ENCODE measurements at regions not wholly inside any gene's neighbourhood (a gene's known extent, or its start where the extent isn't known, plus 50 kb on each side); places are given as distances from the start of the nearest gene placed in this dataset.
A peak's percentile ranks its signal among the peaks of the same experiment; 100 is the strongest.
"Not testable (repeated sequence)": the region's sequence is repeated elsewhere in the genome, so short reads cannot be mapped to it uniquely, and the experiment has no call there.

DNA sequence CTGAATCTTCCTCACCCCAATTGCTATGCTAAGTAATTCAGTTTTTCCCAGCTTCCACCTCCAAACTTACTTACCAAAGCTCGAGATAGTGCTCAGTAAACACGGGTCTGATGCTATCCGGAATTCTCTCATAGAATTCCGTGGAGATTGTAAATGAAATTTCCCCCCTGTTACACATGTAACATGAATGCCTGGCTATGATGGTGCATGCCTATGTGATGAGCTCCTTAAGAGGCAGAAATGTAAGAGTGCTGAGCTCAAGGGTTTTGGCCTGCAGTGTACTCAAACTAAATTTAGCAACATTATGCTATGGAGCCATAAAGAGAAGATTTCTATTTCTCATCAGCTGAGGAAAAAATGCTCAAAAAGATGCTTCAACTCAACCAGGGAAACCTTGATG, 133.4 kb upstream of the FUT9 start:
- in situ Hi-C loops (cut with MboI; ENCODE audit: low sequenced_read_pairs, unreplicated experiment) = no loop called here
- TF ChIP-seq, protein P1, sequence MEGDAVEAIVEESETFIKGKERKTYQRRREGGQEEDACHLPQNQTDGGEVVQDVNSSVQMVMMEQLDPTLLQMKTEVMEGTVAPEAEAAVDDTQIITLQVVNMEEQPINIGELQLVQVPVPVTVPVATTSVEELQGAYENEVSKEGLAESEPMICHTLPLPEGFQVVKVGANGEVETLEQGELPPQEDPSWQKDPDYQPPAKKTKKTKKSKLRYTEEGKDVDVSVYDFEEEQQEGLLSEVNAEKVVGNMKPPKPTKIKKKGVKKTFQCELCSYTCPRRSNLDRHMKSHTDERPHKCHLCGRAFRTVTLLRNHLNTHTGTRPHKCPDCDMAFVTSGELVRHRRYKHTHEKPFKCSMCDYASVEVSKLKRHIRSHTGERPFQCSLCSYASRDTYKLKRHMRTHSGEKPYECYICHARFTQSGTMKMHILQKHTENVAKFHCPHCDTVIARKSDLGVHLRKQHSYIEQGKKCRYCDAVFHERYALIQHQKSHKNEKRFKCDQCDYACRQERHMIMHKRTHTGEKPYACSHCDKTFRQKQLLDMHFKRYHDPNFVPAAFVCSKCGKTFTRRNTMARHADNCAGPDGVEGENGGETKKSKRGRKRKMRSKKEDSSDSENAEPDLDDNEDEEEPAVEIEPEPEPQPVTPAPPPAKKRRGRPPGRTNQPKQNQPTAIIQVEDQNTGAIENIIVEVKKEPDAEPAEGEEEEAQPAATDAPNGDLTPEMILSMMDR (IDR thresholded peaks at IDR 0.05; ENCODE audit: borderline replicate concordance, control extremely low read depth, extremely low read depth, insufficient read depth, missing control alignments) = no peak
- DNase-seq (ENCODE audit: low spot score) = no peak

DNA sequence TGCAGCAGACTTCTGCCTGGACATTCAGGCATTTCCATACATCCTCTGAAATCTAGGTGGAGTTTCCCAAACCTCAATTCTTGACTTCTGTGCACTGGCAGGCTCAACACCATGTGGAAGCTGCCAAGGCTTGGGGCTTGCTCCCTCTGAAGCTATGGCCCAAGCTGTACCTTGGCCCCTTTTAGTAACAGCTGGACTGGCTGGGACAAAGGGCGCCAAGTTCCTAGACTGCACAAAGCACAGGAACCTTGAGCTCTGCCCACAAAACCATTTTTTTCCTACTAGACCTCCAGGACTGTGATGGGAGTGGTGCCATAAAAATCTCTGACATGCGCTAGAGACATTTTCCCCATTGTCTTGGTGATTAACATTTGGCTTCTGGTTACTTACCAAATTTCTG, 127.1 kb upstream of the FUT9 start:
- DNase-seq (ENCODE audit: low spot score); in situ Hi-C loops (cut with MboI; ENCODE audit: low sequenced_read_pairs, unreplicated experiment): not testable (repeated sequence)

DNA sequence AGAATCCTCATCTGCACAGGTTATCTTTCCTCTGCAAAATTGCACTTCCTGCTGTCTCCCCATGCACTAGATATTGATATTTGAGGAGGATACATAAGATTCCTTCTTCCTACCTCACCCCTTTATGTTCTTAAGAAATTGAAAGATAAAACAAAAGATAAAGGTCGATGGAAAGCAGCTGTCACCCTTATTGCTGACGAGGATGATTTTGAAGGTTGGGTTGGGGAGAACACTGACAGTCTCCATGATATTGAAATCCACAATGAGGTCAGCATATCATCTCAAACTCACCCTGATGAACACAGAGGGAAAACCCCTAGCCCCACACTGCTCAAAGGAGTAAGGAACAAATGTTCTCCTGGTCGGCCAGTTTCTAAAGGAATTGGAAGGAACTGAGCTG, 110.6 kb upstream of the FUT9 start:
- in situ Hi-C loops (cut with MboI; ENCODE audit: low sequenced_read_pairs, unreplicated experiment) = no loop called here
- TF ChIP-seq, protein P1 (IDR thresholded peaks at IDR 0.05; ENCODE audit: borderline replicate concordance, control extremely low read depth, extremely low read depth, insufficient read depth, missing control alignments) = no peak
- DNase-seq (ENCODE audit: low spot score) = no peak

DNA sequence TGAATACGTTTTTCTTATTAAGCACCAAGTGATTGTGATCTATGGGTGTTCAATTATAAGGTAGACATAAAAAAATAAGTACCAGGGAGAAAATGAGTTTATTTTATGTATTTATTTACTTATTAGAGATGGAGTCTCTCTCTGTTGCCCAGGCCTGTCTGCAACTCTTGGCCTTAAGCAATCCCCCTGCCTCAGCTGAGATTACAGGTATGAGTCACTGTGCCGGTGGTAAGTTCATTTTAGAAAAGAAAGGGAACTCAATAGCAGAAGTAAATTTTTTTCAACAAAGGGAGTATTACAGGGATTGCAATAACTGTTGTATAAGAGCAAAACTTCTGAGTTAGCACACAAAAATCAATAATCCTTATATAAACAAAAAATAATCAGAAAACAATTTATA, 98.7 kb upstream of the FUT9 start:
- TF ChIP-seq, protein P1 (IDR thresholded peaks at IDR 0.05; ENCODE audit: borderline replicate concordance, control extremely low read depth, extremely low read depth, insufficient read depth, missing control alignments) = no peak
- in situ Hi-C loops (cut with MboI; ENCODE audit: low sequenced_read_pairs, unreplicated experiment) = no loop called here
- no peak for DNase-seq (ENCODE audit: low spot score)

DNA sequence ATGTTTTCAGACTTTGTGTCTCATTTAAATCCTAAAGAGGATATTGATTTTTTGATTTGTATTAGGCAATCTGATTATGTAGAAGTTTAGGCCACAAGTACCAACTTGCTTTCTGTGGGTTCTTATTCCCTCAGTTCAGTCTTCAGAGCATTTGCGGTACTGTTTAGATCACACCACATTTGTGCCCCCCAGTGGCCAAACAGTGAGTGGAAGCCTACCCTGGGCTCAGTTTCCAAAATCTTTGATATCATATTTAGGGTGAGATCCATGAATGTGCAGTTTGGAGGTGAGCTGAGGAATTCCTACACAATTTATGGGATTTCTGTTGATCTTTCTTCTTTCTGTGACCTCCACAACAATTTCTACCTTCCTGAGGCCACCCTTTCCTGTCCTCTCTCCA, 92.3 kb upstream of the FUT9 start:
- DNase-seq (ENCODE audit: low spot score) = peak; percentile 17
- TF ChIP-seq, protein P1 (IDR thresholded peaks at IDR 0.05; ENCODE audit: borderline replicate concordance, control extremely low read depth, extremely low read depth, insufficient read depth, missing control alignments) = no peak
- in situ Hi-C loops (cut with MboI; ENCODE audit: low sequenced_read_pairs, unreplicated experiment) = no loop called here

DNA sequence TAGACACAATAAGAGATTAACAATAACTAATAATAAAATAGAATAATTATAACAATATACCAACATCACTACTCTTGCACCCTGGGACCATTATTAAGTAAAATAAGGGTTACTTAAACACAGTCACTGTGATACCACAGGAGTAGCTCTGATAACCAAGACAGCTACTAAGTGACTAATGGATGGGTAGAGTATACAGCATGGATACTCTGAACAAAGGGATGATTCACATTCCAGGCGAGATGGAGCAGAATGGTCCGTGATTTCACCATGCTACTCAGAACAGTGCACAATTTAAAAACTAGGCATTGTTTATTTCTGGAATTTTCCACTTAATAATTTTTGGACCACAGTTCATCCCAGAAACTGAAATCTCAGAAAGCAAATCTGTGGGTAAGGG, 80.0 kb upstream of the FUT9 start:
- in situ Hi-C loops (cut with MboI; ENCODE audit: low sequenced_read_pairs, unreplicated experiment) = no loop called here
- TF ChIP-seq, protein P1 (IDR thresholded peaks at IDR 0.05; ENCODE audit: borderline replicate concordance, control extremely low read depth, extremely low read depth, insufficient read depth, missing control alignments) = no peak
- DNase-seq (ENCODE audit: low spot score) = no peak

DNA sequence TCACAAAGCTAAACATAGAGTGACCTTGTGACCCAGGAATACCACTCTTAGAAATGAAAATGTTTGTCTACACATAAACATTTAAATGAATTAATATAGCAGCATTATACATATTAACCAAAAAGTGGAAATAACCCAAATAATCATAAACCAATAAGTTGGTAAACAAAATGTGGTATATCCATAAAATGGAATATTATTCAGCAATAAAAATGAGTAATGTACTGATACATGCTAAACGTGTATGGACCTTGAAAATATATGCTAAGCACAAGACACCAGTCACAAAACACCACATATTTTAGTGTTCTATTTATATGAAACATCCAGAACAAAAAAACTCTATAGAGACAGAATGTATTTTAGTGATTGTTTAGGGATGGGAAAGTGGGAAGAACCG, 68.9 kb upstream of the FUT9 start:
- in situ Hi-C loops (cut with MboI; ENCODE audit: low sequenced_read_pairs, unreplicated experiment) = no loop called here
- DNase-seq (ENCODE audit: low spot score) = no peak
- TF ChIP-seq, protein P1 (IDR thresholded peaks at IDR 0.05; ENCODE audit: borderline replicate concordance, control extremely low read depth, extremely low read depth, insufficient read depth, missing control alignments) = no peak
